K562 (cell line): ENCODE measurements at regions not wholly inside any gene's neighbourhood (a gene's known extent, or its start where the extent isn't known, plus 50 kb on each side); places are given as distances from the start of the nearest gene placed in this dataset.

Source experiments
- HNRNPL ChIP-seq: fragments of 200-400 bp; formaldehyde crosslinking; IDR thresholded peaks from 2 replicates; pipeline ENCODE4 v1.6.1; 2017; ENCODE audit warnings: low read depth, mild to moderate bottlenecking, low read length
- NCOA2 ChIP-seq, 2 experiments: fragments of 450-650 bp; IDR thresholded peaks; 2 replicates each; pipeline ENCODE4 v1.6.1; 2018; ENCODE audit warnings: mild to moderate bottlenecking in 2 of 2, moderate library complexity in 1 of 2; ENCODE audit not compliant: partially characterized antibody in 2 of 2
- NR2C2 ChIP-seq, 2 experiments: fragments of 200-800 bp in 1 of 2; sonication (Bioruptor generic) in 1 of 2; sonication (generic) in 1 of 2; formaldehyde crosslinking in 1 of 2; IDR thresholded peaks; 2 replicates each; pipeline versions ENCODE4 v1.6.1 to v1.8.0; 2016 to 2022; ENCODE audit warnings: mild to moderate bottlenecking in 1 of 2, missing compliant biosample characterization in 1 of 2, missing genetic modification characterization in 1 of 2, missing genetic modification reagents in 1 of 2
- TF ChIP-seq, protein P1 (sequence below), 2 experiments: fragments of 450-650 bp in 1 of 2; sonication (generic) in 1 of 2; formaldehyde crosslinking in 1 of 2; IDR thresholded peaks; 2 replicates each; pipeline versions ENCODE4 v1.7.1 to v1.9.0; 2016 to 2022; ENCODE audit warnings: inconsistent platforms in 1 of 2, mild to moderate bottlenecking in 1 of 2, missing genetic modification reagents in 1 of 2

DNA sequence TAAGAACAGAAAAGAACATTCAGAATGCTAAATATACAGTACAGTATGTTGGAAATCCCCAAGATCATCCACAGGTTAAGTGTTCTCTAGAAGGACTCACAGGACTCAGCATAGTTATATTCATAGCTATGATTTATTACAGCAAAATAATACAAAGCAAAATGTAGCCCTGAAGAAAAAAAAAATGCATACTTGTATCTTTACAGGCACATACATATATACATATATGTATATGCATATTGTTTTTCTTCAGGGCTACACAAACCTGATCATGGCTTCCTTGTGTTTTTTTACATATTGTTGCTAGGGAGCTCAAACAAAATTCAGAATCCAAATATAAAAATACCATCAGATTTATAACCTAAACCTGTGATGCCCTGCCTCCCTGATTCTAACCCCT is 78.5 kb downstream of the TUBA3C start:
- TF ChIP-seq NCOA2 (IDR thresholded peaks at IDR 0.05; ENCODE audit: partially characterized antibody in 2 of 2) (no peak), HNRNPL (no peak), NR2C2 (CRISPR knock-in tag; IDR thresholded peaks at IDR 0.05) (no peak), NR2C2 (tag; IDR thresholded peaks at IDR 0.05) (no peak)
- TF ChIP-seq, protein P1, sequence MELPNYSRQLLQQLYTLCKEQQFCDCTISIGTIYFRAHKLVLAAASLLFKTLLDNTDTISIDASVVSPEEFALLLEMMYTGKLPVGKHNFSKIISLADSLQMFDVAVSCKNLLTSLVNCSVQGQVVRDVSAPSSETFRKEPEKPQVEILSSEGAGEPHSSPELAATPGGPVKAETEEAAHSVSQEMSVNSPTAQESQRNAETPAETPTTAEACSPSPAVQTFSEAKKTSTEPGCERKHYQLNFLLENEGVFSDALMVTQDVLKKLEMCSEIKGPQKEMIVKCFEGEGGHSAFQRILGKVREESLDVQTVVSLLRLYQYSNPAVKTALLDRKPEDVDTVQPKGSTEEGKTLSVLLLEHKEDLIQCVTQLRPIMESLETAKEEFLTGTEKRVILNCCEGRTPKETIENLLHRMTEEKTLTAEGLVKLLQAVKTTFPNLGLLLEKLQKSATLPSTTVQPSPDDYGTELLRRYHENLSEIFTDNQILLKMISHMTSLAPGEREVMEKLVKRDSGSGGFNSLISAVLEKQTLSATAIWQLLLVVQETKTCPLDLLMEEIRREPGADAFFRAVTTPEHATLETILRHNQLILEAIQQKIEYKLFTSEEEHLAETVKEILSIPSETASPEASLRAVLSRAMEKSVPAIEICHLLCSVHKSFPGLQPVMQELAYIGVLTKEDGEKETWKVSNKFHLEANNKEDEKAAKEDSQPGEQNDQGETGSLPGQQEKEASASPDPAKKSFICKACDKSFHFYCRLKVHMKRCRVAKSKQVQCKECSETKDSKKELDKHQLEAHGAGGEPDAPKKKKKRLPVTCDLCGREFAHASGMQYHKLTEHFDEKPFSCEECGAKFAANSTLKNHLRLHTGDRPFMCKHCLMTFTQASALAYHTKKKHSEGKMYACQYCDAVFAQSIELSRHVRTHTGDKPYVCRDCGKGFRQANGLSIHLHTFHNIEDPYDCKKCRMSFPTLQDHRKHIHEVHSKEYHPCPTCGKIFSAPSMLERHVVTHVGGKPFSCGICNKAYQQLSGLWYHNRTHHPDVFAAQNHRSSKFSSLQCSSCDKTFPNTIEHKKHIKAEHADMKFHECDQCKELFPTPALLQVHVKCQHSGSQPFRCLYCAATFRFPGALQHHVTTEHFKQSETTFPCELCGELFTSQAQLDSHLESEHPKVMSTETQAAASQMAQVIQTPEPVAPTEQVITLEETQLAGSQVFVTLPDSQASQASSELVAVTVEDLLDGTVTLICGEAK (IDR thresholded peaks at IDR 0.05) = no peak
- TF ChIP-seq, protein P1 (CRISPR knock-in tag; IDR thresholded peaks at IDR 0.05) = no peak
